K562 (cell line): ENCODE measurements at regions not wholly inside any gene's neighbourhood (a gene's known extent, or its start where the extent isn't known, plus 50 kb on each side); places are given as distances from the start of the nearest gene placed in this dataset.

Experiments used
- ATAC-seq: fragments of 200-7000 bp; cut with Tn5 transposase; 3 replicates; pipeline ENCODE4 v1.9.1; 2020; ENCODE audit warnings: moderate library complexity
- BruUV-seq: library from RNA; stranded (reverse); fragments of 400-500 nt; replicated peaks from 2 replicates; lab custom pipeline; 2021; lab: Mats Ljungman, UMichigan
- CTCF ChIA-PET: fragments of 300-600 bp; formaldehyde crosslinking; extraction: SDS; loops from one replicate; lab custom pipeline; 2021; ENCODE audit warnings: low intra/inter-chr PET ratio; lab: Yijun Ruan, JAX
- POLR2A ChIA-PET: fragments of 300-600, 350-650 bp; sonication (Branson Sonifier 250); formaldehyde crosslinking; extraction: SDS; loops from one replicate; lab custom pipeline; 2021; ENCODE audit warnings: antibody characterized with exemption, inconsistent platforms; lab: Yijun Ruan, JAX
- DNase-seq, 4 experiments: peaks; one replicate each; pipeline versions ENCODE4 v3.0.0 to v3.0.0-alpha.2; 2011 to 2018; ENCODE audit warnings: low spot score in 3 of 4, mixed read lengths in 3 of 4; ENCODE audit errors: extremely low read depth in 1 of 4
- FAIRE-seq: peaks from 2 replicates; lab custom pipeline; 2011; peaks lifted over from hg19 to GRCh38; lab: Jason Lieb, UNC
- H2AFZ ChIP-seq: 2 replicates; pipeline ENCODE4 v1.6.0; 2011; ENCODE audit warnings: low read depth, low read length, control low read depth, inconsistent platforms
- H3K27ac ChIP-seq: fragments of 200-600 bp; 3 replicates; pipeline ENCODE4 v1.8.0; 2011; ENCODE audit warnings: low read depth, mild to moderate bottlenecking, control low read depth, inconsistent platforms, low read length, moderate library complexity, mixed read lengths; ENCODE audit errors: extremely low read depth
- H3K27me3 ChIP-seq, 2 experiments: fragments of 300-600 bp in 1 of 2; 2 replicates in 1 of 2; 3 replicates in 1 of 2; pipeline versions ENCODE4 v1.6.0 to v1.8.0; 2011; ENCODE audit warnings: inconsistent platforms in 2 of 2, low read length in 2 of 2, mild to moderate bottlenecking in 1 of 2, mixed read lengths in 1 of 2, moderate library complexity in 1 of 2; ENCODE audit not compliant: control insufficient read depth in 2 of 2, insufficient read depth in 2 of 2
- H3K36me3 ChIP-seq: fragments of 300-600 bp; 3 replicates; pipeline ENCODE4 v1.8.0; 2011; ENCODE audit warnings: mild to moderate bottlenecking, low read length, inconsistent platforms; ENCODE audit not compliant: control insufficient read depth, insufficient read depth
- H3K4me1 ChIP-seq, 2 experiments: fragments of 200-600 bp in 1 of 2; replicated peaks in 1 of 2; 2 replicates in 1 of 2; 3 replicates in 1 of 2; pipeline versions ENCODE4 v1.5.1 to v1.8.0; 2011; ENCODE audit warnings: inconsistent platforms in 2 of 2, low read length in 2 of 2, mild to moderate bottlenecking in 1 of 2, mixed read lengths in 1 of 2, moderate library complexity in 1 of 2; ENCODE audit not compliant: control insufficient read depth in 2 of 2, insufficient read depth in 2 of 2
- H3K4me2 ChIP-seq: 2 replicates; pipeline ENCODE4 v1.6.1; 2011; ENCODE audit warnings: low read length, control low read depth, inconsistent platforms, mixed read lengths; ENCODE audit not compliant: insufficient read depth
- H3K4me3 ChIP-seq: fragments of 200-600 bp; sonication (generic), shearing (Covaris generic); 2 replicates; pipeline ENCODE4 v1.5.1; 2016; ENCODE audit warnings: control low read depth, inconsistent platforms
- H3K79me2 ChIP-seq: fragments of 200-600 bp; 3 replicates; pipeline ENCODE4 v1.8.0; 2011; ENCODE audit warnings: low read length, inconsistent platforms; ENCODE audit not compliant: control insufficient read depth, insufficient read depth
- H3K9ac ChIP-seq, 2 experiments: 2 replicates each; pipeline versions ENCODE4 v1.6.0 to v1.6.1; 2011; ENCODE audit warnings: low read depth in 2 of 2, low read length in 2 of 2, control low read depth in 1 of 2, inconsistent platforms in 1 of 2, mild to moderate bottlenecking in 1 of 2, mixed read lengths in 1 of 2; ENCODE audit not compliant: insufficient read depth in 1 of 2
- H3K9me1 ChIP-seq: one replicate; pipeline ENCODE4 v1.6.0; 2011; ENCODE audit warnings: inconsistent platforms, mild to moderate bottlenecking, low read length, moderate library complexity; ENCODE audit not compliant: control insufficient read depth, insufficient read depth
- H3K9me3 ChIP-seq: replicated peaks from 2 replicates; pipeline ENCODE4 v1.5.1; 2011; ENCODE audit warnings: low read depth, low read length, inconsistent platforms; ENCODE audit not compliant: control insufficient read depth, insufficient read depth
- H4K20me1 ChIP-seq: replicated peaks from 2 replicates; pipeline ENCODE4 v1.6.1; 2011; ENCODE audit warnings: low read length, inconsistent platforms, mixed read lengths; ENCODE audit not compliant: control insufficient read depth, insufficient read depth
- ATF1 ChIP-seq, 2 experiments: fragments of 450-650 bp in 1 of 2; IDR thresholded peaks; 2 replicates each; pipeline ENCODE4 v1.6.1; 2016; ENCODE audit warnings: missing compliant biosample characterization in 1 of 2, missing genetic modification characterization in 1 of 2
- EWSR1 ChIP-seq: fragments of 450-650 bp; IDR thresholded peaks from 2 replicates; pipeline ENCODE4 v1.6.1; 2018; ENCODE audit warnings: borderline replicate concordance, mild to moderate bottlenecking, low read depth, moderate library complexity; ENCODE audit not compliant: partially characterized antibody
- GATA2 ChIP-seq: sonication (generic); formaldehyde crosslinking; IDR thresholded peaks from 2 replicates; pipeline ENCODE4 v1.4.0; 2020; ENCODE audit warnings: mild to moderate bottlenecking, missing genetic modification reagents
- KAT7 ChIP-seq: sonication (generic); formaldehyde crosslinking; IDR thresholded peaks from 2 replicates; pipeline ENCODE4 v1.8.0; 2022; ENCODE audit warnings: missing genetic modification reagents, mild to moderate bottlenecking, borderline replicate concordance
- NFIX ChIP-seq: fragments of 250-450 bp; sonication (Bioruptor Pico); IDR thresholded peaks from 2 replicates; pipeline ENCODE4 v1.4.0; 2020; ENCODE audit warnings: low read depth, mild to moderate bottlenecking, moderate library complexity
- POLR3G ChIP-seq: IDR thresholded peaks from 2 replicates; pipeline ENCODE4 v1.6.1; 2011; ENCODE audit not compliant: insufficient read length, insufficient replicate concordance; ENCODE audit errors: extremely low read depth
- SAFB ChIP-seq: fragments of 200-400 bp; formaldehyde crosslinking; IDR thresholded peaks from 2 replicates; pipeline ENCODE4 v1.6.1; 2017; ENCODE audit warnings: low read depth, low read length, borderline replicate concordance
- ZNF124 ChIP-seq: sonication (generic); formaldehyde crosslinking; IDR thresholded peaks from 2 replicates; pipeline ENCODE4 v1.8.1; 2022; ENCODE audit warnings: missing genetic modification reagents
- ZNF184 ChIP-seq: sonication (generic); formaldehyde crosslinking; IDR thresholded peaks from 2 replicates; pipeline ENCODE4 v1.5.0; 2020; ENCODE audit warnings: missing genetic modification reagents
- ZNF263 ChIP-seq: sonication (generic); formaldehyde crosslinking; IDR thresholded peaks from 2 replicates; pipeline ENCODE4 v1.8.0; 2022; ENCODE audit warnings: mild to moderate bottlenecking, missing genetic modification reagents, borderline replicate concordance
- in situ Hi-C: fragments of 300-500 bp; cut with MboI; formaldehyde crosslinking; loops from 4 replicates; pipeline ENCODE4 v1.15.0; 2018; ENCODE audit warnings: inconsistent platforms, mixed read lengths
- intact Hi-C: fragments of 100-400 bp; cut with micrococcal nuclease; formaldehyde crosslinking; loops from 2 replicates; pipeline ENCODE4 v1.14.2; 2022
- TF ChIP-seq, protein P1 (sequence below): fragments of 450-650 bp; formaldehyde crosslinking; conservative IDR thresholded peaks from 2 replicates; pipeline ENCODE4 v1.4.0; 2022; ENCODE audit warnings: mild to moderate bottlenecking, missing genetic modification characterization
- TF ChIP-seq, protein P2 (sequence below): fragments of 250-450 bp; sonication (Bioruptor Pico); IDR thresholded peaks from 2 replicates; pipeline ENCODE4 v1.5.0; 2020; ENCODE audit warnings: mild to moderate bottlenecking, borderline replicate concordance
- TF ChIP-seq, protein P3 (sequence below): sonication (generic); formaldehyde crosslinking; IDR thresholded peaks from 2 replicates; pipeline ENCODE4 v1.5.0; 2020; ENCODE audit warnings: missing genetic modification reagents
- TF ChIP-seq, protein P4 (sequence below): sonication (generic); formaldehyde crosslinking; IDR thresholded peaks from 2 replicates; pipeline ENCODE4 v1.8.0; 2023; ENCODE audit warnings: missing genetic modification reagents, mild to moderate bottlenecking, borderline replicate concordance

DNA sequence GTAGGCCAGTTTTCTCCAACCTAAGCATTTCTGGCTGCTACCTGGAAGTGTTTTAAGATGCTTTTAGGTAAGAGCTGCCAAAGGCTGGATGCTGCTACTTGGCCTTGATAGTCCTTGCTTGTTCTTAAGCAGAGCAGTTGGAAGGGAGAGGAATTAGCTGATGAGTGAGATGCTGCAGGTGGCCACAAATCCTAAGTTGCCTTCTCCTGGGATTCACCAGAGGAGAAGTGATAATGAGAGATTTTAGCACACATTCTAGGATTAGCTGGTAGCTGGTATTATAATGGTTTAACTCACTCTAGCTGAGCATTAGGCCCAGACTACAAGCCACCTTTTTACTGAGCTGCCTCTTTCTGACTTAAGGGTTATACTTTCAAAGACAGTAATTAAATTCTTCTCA lies 442.9 kb upstream of the RAG2 start:
- in situ Hi-C loops (no loop called here), intact Hi-C loops (no loop called here)
- no peak overlapping the region for H3K4me3 ChIP-seq
- no peak overlapping the region for H3K9ac ChIP-seq
- no peak overlapping the region for H3K4me2 ChIP-seq
- no peaks in the 10 kb centered on the region for H3K36me3 ChIP-seq
- no peaks in the 10 kb centered on the region for H4K20me1 ChIP-seq
- FAIRE-seq, result no peak
- no peak overlapping the region for H3K27ac ChIP-seq
- no peaks in the 10 kb centered on the region for H3K79me2 ChIP-seq
- ATAC-seq, result no peak
- H3K4me1 ChIP-seq, result no peaks in the 10 kb centered on the region
- no peak for DNase-seq
- no peak overlapping the region for H2AFZ ChIP-seq
- ChIA-PET POLR2A (no interaction called here), CTCF (no interaction called here)
- no peaks in the 10 kb centered on the region; the same call in 1 of the 2 replicates for H3K9me3 ChIP-seq
- H3K27me3 ChIP-seq, result no peaks in the 10 kb centered on the region
- BruUV-seq, result no TSS peak
- H3K9me1 ChIP-seq, result no peaks in the 10 kb centered on the region
- TF ChIP-seq, protein P1, sequence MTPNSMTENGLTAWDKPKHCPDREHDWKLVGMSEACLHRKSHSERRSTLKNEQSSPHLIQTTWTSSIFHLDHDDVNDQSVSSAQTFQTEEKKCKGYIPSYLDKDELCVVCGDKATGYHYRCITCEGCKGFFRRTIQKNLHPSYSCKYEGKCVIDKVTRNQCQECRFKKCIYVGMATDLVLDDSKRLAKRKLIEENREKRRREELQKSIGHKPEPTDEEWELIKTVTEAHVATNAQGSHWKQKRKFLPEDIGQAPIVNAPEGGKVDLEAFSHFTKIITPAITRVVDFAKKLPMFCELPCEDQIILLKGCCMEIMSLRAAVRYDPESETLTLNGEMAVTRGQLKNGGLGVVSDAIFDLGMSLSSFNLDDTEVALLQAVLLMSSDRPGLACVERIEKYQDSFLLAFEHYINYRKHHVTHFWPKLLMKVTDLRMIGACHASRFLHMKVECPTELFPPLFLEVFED (CRISPR knock-in tag), result no peak
- TF ChIP-seq, protein P2, sequence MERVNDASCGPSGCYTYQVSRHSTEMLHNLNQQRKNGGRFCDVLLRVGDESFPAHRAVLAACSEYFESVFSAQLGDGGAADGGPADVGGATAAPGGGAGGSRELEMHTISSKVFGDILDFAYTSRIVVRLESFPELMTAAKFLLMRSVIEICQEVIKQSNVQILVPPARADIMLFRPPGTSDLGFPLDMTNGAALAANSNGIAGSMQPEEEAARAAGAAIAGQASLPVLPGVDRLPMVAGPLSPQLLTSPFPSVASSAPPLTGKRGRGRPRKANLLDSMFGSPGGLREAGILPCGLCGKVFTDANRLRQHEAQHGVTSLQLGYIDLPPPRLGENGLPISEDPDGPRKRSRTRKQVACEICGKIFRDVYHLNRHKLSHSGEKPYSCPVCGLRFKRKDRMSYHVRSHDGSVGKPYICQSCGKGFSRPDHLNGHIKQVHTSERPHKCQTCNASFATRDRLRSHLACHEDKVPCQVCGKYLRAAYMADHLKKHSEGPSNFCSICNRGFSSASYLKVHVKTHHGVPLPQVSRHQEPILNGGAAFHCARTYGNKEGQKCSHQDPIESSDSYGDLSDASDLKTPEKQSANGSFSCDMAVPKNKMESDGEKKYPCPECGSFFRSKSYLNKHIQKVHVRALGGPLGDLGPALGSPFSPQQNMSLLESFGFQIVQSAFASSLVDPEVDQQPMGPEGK (CRISPR knock-in tag), result no peak
- no peak for TF ChIP-seq ZNF124
- no peak for TF ChIP-seq GATA2 (CRISPR knock-in tag)
- no peak for TF ChIP-seq POLR3G
- TF ChIP-seq ATF1 (CRISPR knock-in tag; IDR thresholded peaks at IDR 0.05), result no peak
- no peak for TF ChIP-seq ATF1 (tag; IDR thresholded peaks at IDR 0.05)
- no peak for TF ChIP-seq ZNF184 (CRISPR knock-in tag)
- TF ChIP-seq ZNF263 (CRISPR knock-in tag), result no peak
- TF ChIP-seq KAT7 (CRISPR knock-in tag), result no peak
- TF ChIP-seq EWSR1, result no peak
- TF ChIP-seq, protein P3, sequence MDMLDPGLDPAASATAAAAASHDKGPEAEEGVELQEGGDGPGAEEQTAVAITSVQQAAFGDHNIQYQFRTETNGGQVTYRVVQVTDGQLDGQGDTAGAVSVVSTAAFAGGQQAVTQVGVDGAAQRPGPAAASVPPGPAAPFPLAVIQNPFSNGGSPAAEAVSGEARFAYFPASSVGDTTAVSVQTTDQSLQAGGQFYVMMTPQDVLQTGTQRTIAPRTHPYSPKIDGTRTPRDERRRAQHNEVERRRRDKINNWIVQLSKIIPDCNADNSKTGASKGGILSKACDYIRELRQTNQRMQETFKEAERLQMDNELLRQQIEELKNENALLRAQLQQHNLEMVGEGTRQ (CRISPR knock-in tag), result no peak
- TF ChIP-seq, protein P4, sequence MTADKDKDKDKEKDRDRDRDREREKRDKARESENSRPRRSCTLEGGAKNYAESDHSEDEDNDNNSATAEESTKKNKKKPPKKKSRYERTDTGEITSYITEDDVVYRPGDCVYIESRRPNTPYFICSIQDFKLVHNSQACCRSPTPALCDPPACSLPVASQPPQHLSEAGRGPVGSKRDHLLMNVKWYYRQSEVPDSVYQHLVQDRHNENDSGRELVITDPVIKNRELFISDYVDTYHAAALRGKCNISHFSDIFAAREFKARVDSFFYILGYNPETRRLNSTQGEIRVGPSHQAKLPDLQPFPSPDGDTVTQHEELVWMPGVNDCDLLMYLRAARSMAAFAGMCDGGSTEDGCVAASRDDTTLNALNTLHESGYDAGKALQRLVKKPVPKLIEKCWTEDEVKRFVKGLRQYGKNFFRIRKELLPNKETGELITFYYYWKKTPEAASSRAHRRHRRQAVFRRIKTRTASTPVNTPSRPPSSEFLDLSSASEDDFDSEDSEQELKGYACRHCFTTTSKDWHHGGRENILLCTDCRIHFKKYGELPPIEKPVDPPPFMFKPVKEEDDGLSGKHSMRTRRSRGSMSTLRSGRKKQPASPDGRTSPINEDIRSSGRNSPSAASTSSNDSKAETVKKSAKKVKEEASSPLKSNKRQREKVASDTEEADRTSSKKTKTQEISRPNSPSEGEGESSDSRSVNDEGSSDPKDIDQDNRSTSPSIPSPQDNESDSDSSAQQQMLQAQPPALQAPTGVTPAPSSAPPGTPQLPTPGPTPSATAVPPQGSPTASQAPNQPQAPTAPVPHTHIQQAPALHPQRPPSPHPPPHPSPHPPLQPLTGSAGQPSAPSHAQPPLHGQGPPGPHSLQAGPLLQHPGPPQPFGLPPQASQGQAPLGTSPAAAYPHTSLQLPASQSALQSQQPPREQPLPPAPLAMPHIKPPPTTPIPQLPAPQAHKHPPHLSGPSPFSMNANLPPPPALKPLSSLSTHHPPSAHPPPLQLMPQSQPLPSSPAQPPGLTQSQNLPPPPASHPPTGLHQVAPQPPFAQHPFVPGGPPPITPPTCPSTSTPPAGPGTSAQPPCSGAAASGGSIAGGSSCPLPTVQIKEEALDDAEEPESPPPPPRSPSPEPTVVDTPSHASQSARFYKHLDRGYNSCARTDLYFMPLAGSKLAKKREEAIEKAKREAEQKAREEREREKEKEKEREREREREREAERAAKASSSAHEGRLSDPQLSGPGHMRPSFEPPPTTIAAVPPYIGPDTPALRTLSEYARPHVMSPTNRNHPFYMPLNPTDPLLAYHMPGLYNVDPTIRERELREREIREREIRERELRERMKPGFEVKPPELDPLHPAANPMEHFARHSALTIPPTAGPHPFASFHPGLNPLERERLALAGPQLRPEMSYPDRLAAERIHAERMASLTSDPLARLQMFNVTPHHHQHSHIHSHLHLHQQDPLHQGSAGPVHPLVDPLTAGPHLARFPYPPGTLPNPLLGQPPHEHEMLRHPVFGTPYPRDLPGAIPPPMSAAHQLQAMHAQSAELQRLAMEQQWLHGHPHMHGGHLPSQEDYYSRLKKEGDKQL (CRISPR knock-in tag), result no peak
- no peak for TF ChIP-seq SAFB
- TF ChIP-seq NFIX, result no peak
